BE2C (cell line): ENCODE measurements at regions not wholly inside any gene's neighbourhood (a gene's known extent, or its start where the extent isn't known, plus 50 kb on each side); places are given as distances from the start of the nearest gene placed in this dataset.
A peak's percentile ranks its signal among the peaks of the same experiment; 100 is the strongest.

Source experiments
- DNase-seq: peaks from one replicate; pipeline ENCODE4 v3.0.0-alpha.2; 2020
- H3K27me3 ChIP-seq: fragments of 250-450 bp; sonication (Bioruptor Pico); 2 replicates; pipeline ENCODE4 v1.5.1; 2020; ENCODE audit warnings: mild to moderate bottlenecking
- H3K36me3 ChIP-seq: fragments of 250-450 bp; sonication (Bioruptor Pico); 2 replicates; pipeline ENCODE4 v1.5.1; 2020; ENCODE audit warnings: mild to moderate bottlenecking
- H3K4me1 ChIP-seq: fragments of 250-450 bp; sonication (Bioruptor Pico); 2 replicates; pipeline ENCODE4 v1.5.1; 2020
- H3K4me3 ChIP-seq: 2 replicates; pipeline ENCODE4 v1.5.1; 2011; ENCODE audit warnings: low read depth, low read length
- H3K9me3 ChIP-seq: fragments of 250-450 bp; sonication (Bioruptor Pico); 2 replicates; pipeline ENCODE4 v1.5.1; 2020
- TF ChIP-seq, protein P1 (sequence below): IDR thresholded peaks from 2 replicates; pipeline ENCODE4 v1.5.1; 2012; ENCODE audit warnings: mild to moderate bottlenecking, low read depth, low read length

DNA sequence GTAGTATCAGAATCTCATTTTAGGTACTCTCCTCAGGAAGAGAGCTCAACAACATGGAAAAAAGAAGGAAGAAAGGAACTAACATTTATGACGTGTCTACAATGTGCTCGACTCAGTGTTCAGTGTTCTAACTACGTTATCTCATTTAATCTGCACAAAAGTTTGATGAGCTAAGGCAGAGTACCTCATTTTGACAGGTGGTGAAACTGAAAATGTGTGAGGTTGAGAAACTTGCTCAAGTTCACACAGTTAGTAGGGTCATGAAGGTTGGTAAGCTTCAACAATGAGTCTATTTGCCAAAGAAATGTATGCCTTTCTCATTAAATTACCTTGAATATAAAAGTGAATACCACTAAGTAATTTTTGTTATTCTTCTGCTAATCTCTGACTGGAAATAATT is 165.1 kb downstream of the CAAP1 start:
- H3K9me3 ChIP-seq = no peaks in the 10 kb centered on the region
- H3K36me3 ChIP-seq = no peaks in the 10 kb centered on the region
- H3K4me1 ChIP-seq = peaks cover 4% of the 10 kb centered on the region; the same call in 1 of the 2 replicates
- no peak overlapping the region for H3K4me3 ChIP-seq
- no peaks in the 10 kb centered on the region for H3K27me3 ChIP-seq
- TF ChIP-seq, protein P1, sequence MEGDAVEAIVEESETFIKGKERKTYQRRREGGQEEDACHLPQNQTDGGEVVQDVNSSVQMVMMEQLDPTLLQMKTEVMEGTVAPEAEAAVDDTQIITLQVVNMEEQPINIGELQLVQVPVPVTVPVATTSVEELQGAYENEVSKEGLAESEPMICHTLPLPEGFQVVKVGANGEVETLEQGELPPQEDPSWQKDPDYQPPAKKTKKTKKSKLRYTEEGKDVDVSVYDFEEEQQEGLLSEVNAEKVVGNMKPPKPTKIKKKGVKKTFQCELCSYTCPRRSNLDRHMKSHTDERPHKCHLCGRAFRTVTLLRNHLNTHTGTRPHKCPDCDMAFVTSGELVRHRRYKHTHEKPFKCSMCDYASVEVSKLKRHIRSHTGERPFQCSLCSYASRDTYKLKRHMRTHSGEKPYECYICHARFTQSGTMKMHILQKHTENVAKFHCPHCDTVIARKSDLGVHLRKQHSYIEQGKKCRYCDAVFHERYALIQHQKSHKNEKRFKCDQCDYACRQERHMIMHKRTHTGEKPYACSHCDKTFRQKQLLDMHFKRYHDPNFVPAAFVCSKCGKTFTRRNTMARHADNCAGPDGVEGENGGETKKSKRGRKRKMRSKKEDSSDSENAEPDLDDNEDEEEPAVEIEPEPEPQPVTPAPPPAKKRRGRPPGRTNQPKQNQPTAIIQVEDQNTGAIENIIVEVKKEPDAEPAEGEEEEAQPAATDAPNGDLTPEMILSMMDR = no peak
- DNase-seq = no peak

DNA sequence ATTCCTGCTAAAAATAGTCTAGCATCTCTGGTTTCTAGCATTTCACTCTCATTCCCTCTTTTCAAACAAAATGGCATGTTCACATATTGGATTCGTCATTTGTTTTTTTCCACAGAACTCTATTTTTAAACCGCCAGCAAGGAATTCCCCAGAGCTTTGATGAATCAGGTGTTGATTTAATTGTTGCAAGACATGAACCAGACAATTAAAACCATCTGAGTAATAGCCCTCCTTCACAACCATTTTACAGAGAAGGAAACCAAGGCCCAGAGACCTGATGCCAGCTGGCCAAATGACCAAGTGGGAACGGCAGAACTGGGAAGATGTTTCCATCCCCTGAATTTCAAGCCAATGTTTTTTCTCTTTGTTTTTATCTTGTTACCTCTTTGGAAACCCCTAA is 167.0 kb downstream of the CAAP1 start:
- no peak overlapping the region for H3K4me3 ChIP-seq
- H3K4me1 ChIP-seq = peaks cover 4% of the 10 kb centered on the region; the same call in 1 of the 2 replicates
- TF ChIP-seq, protein P1 = no peak
- no peaks in the 10 kb centered on the region for H3K27me3 ChIP-seq
- H3K36me3 ChIP-seq = no peaks in the 10 kb centered on the region
- no peak for DNase-seq
- no peaks in the 10 kb centered on the region for H3K9me3 ChIP-seq

DNA sequence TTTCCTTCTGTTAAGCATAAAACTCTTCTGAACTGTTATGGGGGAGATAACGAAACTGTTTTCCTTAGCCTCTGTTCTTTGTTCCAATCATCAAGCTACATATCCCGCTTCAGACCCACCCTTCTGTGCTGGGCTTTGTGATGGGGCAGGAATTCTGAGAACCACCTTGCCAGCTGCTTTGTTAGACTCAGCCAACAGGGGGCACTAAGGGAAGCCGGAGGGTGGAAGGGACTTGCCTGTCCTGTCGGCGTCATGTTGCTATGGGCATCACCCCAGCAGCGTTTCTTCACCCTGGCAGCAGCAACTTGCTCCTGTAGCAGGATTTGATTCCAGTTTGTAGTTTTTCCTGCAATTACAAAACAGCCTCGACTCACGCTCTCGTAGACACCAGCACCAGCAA is 169.1 kb downstream of the CAAP1 start:
- TF ChIP-seq, protein P1 = peak; percentile 57
- peak; percentile 26 for DNase-seq
- H3K27me3 ChIP-seq = no peaks in the 10 kb centered on the region
- no peak overlapping the region for H3K4me3 ChIP-seq
- peaks cover 4% of the 10 kb centered on the region; the same call in 1 of the 2 replicates for H3K4me1 ChIP-seq
- no peaks in the 10 kb centered on the region for H3K36me3 ChIP-seq
- no peaks in the 10 kb centered on the region for H3K9me3 ChIP-seq

DNA sequence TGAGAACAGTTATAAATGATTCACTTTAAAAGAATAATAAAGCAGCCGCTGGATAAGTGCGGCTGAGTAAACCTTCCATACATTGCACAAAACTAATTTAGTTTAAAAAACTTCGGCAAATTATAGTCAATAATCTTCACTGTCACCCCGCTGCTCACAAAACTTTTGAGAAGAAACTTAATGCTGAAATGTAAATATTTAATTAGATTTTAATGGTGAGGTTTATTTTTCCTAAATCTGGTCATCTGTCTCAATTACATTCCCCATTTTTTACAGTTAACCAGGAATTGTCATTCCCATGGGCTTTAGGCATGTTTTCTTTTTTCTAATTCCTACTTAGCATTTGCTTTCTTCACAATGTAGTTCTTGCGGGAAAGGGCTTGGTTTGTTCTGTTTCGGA is 169.8 kb downstream of the CAAP1 start:
- no peak for DNase-seq
- H3K4me3 ChIP-seq = no peak overlapping the region
- no peaks in the 10 kb centered on the region for H3K36me3 ChIP-seq
- H3K27me3 ChIP-seq = no peaks in the 10 kb centered on the region
- TF ChIP-seq, protein P1 = no peak
- H3K4me1 ChIP-seq = peaks cover 4% of the 10 kb centered on the region; the same call in 1 of the 2 replicates
- H3K9me3 ChIP-seq = no peaks in the 10 kb centered on the region

DNA sequence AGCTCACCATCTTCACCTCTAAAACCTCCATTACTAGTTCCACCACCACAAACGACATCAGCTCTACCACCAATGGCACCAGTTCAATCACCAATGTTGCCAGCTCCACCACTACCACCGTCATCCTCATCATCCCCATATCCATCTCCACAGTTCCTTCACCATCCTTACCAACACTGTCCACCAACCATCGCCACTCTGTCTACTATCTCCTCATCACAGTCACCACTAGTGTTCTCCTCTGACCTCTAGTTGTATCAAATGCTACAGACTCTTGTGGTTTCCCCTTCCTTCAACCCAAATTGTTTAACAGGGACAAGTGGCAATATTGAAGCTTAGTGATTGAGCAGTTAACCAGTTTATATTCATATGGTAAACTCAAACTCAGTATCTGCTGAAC is 182.6 kb downstream of the CAAP1 start:
- DNase-seq = no peak
- H3K36me3 ChIP-seq = no peaks in the 10 kb centered on the region
- TF ChIP-seq, protein P1 = no peak
- no peaks in the 10 kb centered on the region for H3K9me3 ChIP-seq
- H3K27me3 ChIP-seq = no peaks in the 10 kb centered on the region
- no peak overlapping the region for H3K4me3 ChIP-seq
- H3K4me1 ChIP-seq = no peaks in the 10 kb centered on the region

DNA sequence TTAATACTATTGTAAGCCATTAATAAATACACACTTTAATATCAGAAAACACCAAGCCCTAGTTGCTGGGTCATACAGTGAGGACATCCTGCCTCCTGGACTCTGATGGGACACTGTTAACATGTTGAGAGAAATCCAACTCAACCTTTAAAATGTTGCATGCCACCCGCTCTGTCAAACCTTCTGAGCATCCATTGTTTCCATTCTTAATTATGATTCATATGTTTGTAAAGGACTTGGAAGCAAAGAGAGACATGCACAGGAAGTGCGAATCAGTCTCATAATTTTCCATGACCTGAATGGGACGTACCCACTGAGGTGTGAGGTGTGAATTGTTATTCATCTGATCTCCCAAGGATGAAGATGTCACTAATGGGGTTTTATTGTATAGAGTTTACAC is 186.4 kb downstream of the CAAP1 start:
- Histone ChIP-seq H3K4me3 (no peak overlapping the region), H3K27me3 (no peaks in the 10 kb centered on the region), H3K36me3 (no peaks in the 10 kb centered on the region), H3K9me3 (no peaks in the 10 kb centered on the region), H3K4me1 (no peaks in the 10 kb centered on the region)
- TF ChIP-seq, protein P1 = no peak
- no peak for DNase-seq
